Heart right ventricle (tissue), 16 donors: ENCODE measurements at regions not wholly inside any gene's neighbourhood (a gene's known extent, or its start where the extent isn't known, plus 50 kb on each side); places are given as distances from the start of the nearest gene placed in this dataset.
A peak's percentile ranks its signal among the peaks of the same experiment; 100 is the strongest.

Experiments
- ATAC-seq, 8 donors: fragments of 200-7000 bp; cut with Tn5 transposase; one replicate each; pipeline ENCODE4 v1.9.1; 2020; ENCODE audit warnings: mild to moderate bottlenecking in 8 of 8, moderate library complexity in 8 of 8, moderate number of reproducible peaks in 1 of 8
- DNase-seq, 2 donors: peaks; one replicate each; pipeline ENCODE4 v3.0.0-alpha.2; 2020
- H3K27ac ChIP-seq, 10 donors: fragments of 200-600 bp; sonication (generic) in 2 of 10; one replicate each; pipeline versions ENCODE4 v1.5.0 to v1.8.0; 2020 to 2022; ENCODE audit warnings: mild to moderate bottlenecking in 3 of 10
- H3K27me3 ChIP-seq, 7 donors: fragments of 200-600 bp; one replicate each; pipeline ENCODE4 v1.8.0; 2021 to 2022; ENCODE audit warnings: mild to moderate bottlenecking in 2 of 7
- H3K36me3 ChIP-seq, 9 donors: fragments of 200-600 bp; sonication (generic) in 1 of 9; one replicate each; pipeline versions ENCODE4 v1.5.0 to v1.8.0; 2020 to 2022; ENCODE audit warnings: mild to moderate bottlenecking in 2 of 9
- H3K4me1 ChIP-seq, 9 donors: fragments of 200-600 bp; sonication (generic) in 1 of 9; one replicate each; pipeline versions ENCODE4 v1.5.0 to v1.8.0; 2020 to 2022; ENCODE audit warnings: mild to moderate bottlenecking in 4 of 9
- H3K4me3 ChIP-seq, 10 donors: fragments of 200-600 bp; sonication (generic) in 2 of 10; one replicate each; pipeline versions ENCODE4 v1.5.0 to v1.8.0; 2020 to 2022; ENCODE audit warnings: mild to moderate bottlenecking in 7 of 10, moderate library complexity in 2 of 10
- H3K9me3 ChIP-seq, 11 donors: fragments of 200-600 bp in 10 of 11; sonication (generic) in 2 of 11; one replicate each; pipeline versions ENCODE4 v1.5.0 to v1.8.0; 2013 to 2022; ENCODE audit warnings: mild to moderate bottlenecking in 2 of 11, control low read depth in 1 of 11, moderate library complexity in 1 of 11
- WGBS, 2 donors: extraction: QIAGEN DNeasy Blood & Tissue Kit; methylation state at CpG; one replicate each; pipeline ENCODE4 v1.1.7; 2013; ENCODE audit warnings: inconsistent platforms in 1 of 2; 5-methylcytosine and 5-hydroxymethylcytosine counted together
- intact Hi-C, 10 donors: fragments of 100-400 bp; cut with DNase I; formaldehyde crosslinking; loops; one replicate each; pipeline versions ENCODE4 v1.11.1 to v1.14.2; 2022
- TF ChIP-seq, protein P1 (sequence below), 9 donors: fragments of 200-600 bp; sonication (generic) in 2 of 9; IDR thresholded peaks; one replicate each; pipeline versions ENCODE4 v1.5.0 to v1.8.0; 2021 to 2022; ENCODE audit warnings: antibody characterized with exemption in 9 of 9, mild to moderate bottlenecking in 5 of 9, moderate library complexity in 1 of 9
- donor health status: Arrhythmogenic right ventricular cardiomyopathy.
- donor health status: ischemic (EF 13 %, LVEDD 7.1; RV severe dilation, severe dysfunction).
- donor health status: healthy with polysubstance abuse.
- donor health status: DM: no; HTN: yes; CAD: no.
- donor health status: DM: no; HTN: no; CAD: no.
- donor health status: ischemic (EF 25% LVEDD 6.9; RV normal size, moderate dysfunction).
- donor health status: ischemic (EF 25% LVEDD 5.7; RV mildly dilated, moderate dysfunction).
- donor health status: healthy.
- donor health status: DM: yes; HTN: yes; CAD: no.
- donor health status: Ischemic cardiomyopathy.
- donor health status: ischemic (EF 35%, LVEDD 5.7; RV mildly dilated, moderate dysfunction).
- donor health status: nonischemic (EF 11% LVEDD 7.7; RV severe dilation, severe dysfunction).
- donor health status: DM: yes; HTN: yes; CAD: no.
- donor health status: PGD.
- donor health status: ischemic (EF 29% LVEDD 5.4; RV normal size, mild dysfunction).
- donor health status: nonischemic (EF 23%, LVEDD 6.1; RV moderate dilation, normal function).

DNA sequence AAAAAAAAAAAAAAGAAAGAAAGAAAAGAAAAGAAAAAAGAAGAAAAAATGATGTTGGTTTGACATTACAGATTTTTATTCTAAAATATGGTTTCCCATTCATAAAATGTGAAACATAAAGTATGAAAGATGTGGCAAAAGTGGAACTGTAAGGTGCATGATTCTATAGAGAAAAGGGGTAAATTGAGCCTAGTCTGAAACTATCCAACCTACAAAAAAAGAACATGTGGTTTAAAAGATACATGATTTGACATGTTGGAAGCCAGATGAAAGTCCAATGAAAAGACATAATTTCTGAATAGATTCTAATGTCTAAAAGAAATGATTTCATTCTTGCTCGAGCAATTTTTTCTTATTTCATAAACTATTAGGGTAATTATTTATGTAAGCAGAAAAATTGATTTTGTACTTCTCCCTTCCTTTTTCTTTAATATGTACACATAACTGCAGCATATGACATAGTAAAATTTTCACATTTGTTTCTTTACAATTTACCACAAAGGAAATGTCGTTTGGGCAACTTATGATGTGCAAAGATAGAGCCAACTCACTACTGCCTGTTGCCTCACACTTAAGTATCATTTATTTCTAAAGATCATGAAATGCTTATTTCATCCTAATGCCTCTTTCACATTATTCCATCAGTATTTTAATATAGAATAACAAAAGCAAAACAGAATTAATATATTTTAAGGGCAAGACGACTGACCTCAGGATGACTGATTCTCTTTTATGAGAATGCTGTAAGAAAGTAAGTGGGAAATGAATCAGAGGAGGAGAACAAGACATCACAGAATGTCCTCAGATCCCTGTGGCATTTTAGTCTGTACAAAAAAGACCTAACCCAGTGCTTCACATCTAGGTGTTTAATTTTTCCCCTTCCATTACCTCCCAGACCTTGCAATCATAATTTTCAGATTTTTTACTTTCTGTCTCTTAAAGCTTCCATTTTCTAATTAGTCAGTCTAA lies 165.8 kb upstream of the HMCN1 start:
- Histone ChIP-seq H3K4me1 (peaks cover 0 to 31% (median 7%) of the 10 kb centered on the region in 9 donors), H3K27me3 (no peaks in the 10 kb centered on the region), H3K4me3 (no peak overlapping the region), H3K36me3 (no peaks in the 10 kb centered on the region), H3K27ac (peak overlapping the region in 1 of 10 donors; percentile 37), H3K9me3 (no peaks in the 10 kb centered on the region)
- 87 to 90% methylated on average over 3 of the region's 3 CpGs for WGBS, 2 donors
- ATAC-seq (no peak), DNase-seq (no peak)
- intact Hi-C loops = no loop called here
- TF ChIP-seq, protein P1, sequence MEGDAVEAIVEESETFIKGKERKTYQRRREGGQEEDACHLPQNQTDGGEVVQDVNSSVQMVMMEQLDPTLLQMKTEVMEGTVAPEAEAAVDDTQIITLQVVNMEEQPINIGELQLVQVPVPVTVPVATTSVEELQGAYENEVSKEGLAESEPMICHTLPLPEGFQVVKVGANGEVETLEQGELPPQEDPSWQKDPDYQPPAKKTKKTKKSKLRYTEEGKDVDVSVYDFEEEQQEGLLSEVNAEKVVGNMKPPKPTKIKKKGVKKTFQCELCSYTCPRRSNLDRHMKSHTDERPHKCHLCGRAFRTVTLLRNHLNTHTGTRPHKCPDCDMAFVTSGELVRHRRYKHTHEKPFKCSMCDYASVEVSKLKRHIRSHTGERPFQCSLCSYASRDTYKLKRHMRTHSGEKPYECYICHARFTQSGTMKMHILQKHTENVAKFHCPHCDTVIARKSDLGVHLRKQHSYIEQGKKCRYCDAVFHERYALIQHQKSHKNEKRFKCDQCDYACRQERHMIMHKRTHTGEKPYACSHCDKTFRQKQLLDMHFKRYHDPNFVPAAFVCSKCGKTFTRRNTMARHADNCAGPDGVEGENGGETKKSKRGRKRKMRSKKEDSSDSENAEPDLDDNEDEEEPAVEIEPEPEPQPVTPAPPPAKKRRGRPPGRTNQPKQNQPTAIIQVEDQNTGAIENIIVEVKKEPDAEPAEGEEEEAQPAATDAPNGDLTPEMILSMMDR (IDR thresholded peaks at IDR 0.05) = no peak

DNA sequence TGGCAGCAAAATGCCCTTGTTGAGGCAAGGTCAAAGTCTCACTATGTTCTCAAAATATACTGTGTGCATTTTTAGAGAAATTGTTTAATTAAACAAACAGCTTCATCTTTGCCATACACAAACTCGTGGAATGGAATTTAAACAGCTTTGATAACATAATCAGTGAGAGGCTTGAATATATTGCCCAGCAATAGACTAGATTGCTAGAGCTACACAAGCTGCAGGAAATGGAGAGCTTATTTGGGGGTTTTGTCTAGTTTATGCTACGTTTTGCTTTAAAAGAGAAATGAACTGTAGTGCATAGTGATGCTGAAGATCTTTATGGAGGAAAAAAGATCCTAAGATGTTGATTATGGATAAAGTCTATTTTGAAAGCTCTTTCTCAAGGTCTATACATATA lies 166.8 kb upstream of the HMCN1 start:
- Histone ChIP-seq H3K27me3 (no peaks in the 10 kb centered on the region), H3K4me3 (no peak overlapping the region), H3K4me1 (peaks cover 0 to 31% (median 7%) of the 10 kb centered on the region in 9 donors), H3K9me3 (no peaks in the 10 kb centered on the region), H3K36me3 (no peaks in the 10 kb centered on the region), H3K27ac (peak overlapping the region in 1 of 10 donors; percentile 37)
- WGBS, 2 donors = 27 to 38% methylated on average over 2 of the region's 2 CpGs
- DNase-seq (no peak), ATAC-seq (no peak)
- intact Hi-C loops = no loop called here
- TF ChIP-seq, protein P1 (IDR thresholded peaks at IDR 0.05) = no peak

DNA sequence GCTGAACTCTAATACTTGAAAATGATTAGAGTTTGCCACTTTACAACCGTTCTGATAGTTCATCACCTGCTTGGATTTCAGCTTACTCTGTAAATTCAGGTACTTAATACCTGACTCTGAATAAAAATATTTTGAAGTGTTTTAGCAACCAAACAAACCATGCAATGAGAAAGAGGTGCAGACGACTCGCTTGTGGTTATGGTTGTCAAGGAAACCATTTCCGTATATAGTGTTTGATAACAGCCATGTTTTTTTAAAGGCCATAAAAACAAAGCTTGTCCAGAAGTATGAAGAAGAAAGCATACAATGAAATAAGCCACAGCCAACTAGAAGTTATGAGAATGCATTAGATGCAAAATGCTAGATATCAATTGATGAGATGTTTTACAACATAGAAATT lies 167.2 kb upstream of the HMCN1 start:
- TF ChIP-seq, protein P1 (IDR thresholded peaks at IDR 0.05) = no peak
- 6 to 10% methylated on average over 4 of the region's 4 CpGs for WGBS, 2 donors
- H3K27me3 ChIP-seq = no peaks in the 10 kb centered on the region
- intact Hi-C loops = no loop called here
- no peaks in the 10 kb centered on the region for H3K36me3 ChIP-seq
- no peak for DNase-seq
- H3K27ac ChIP-seq = peak overlapping the region in 1 of 10 donors; percentile 37
- H3K9me3 ChIP-seq = no peaks in the 10 kb centered on the region
- peak in 1 of 8 donors; percentile 58 for ATAC-seq
- no peak overlapping the region for H3K4me3 ChIP-seq
- H3K4me1 ChIP-seq = peaks cover 0 to 31% (median 7%) of the 10 kb centered on the region in 9 donors

DNA sequence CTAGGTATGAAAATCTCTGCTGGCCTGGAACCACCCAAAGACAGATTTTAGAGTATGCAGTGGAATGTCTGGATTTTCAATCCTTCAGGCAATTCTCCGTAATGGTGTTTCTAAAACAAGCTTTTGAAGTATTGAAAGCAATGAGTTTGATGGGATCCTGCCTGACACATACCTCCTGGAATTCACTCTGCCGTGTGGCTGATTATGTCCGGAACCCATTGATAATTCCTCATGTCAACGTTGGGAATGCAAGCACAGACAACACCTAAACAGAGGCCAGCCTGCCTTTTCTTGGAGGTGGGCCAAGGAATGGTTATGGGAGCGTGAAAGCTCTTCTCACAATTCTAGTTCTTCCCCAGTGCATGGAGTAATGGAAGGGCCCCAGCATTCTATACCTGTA lies 168.9 kb upstream of the HMCN1 start:
- no peak overlapping the region for H3K4me3 ChIP-seq
- peak overlapping the region in 1 of 10 donors; percentile 49 for H3K27ac ChIP-seq
- peak in 5 of 8 donors; percentile 16 to 83 (median 45) for ATAC-seq
- H3K36me3 ChIP-seq = no peaks in the 10 kb centered on the region
- H3K9me3 ChIP-seq = no peaks in the 10 kb centered on the region
- no peaks in the 10 kb centered on the region for H3K27me3 ChIP-seq
- DNase-seq = peak in 1 of 2 donors; percentile 28
- TF ChIP-seq, protein P1 (IDR thresholded peaks at IDR 0.05) = no peak
- WGBS, 2 donors = 40 to 49% methylated on average over 5 of the region's 5 CpGs
- intact Hi-C loops = no loop called here
- H3K4me1 ChIP-seq = peaks cover 0 to 43% (median 7%) of the 10 kb centered on the region in 9 donors
